ENCODE measurements at regions not wholly inside any gene's neighbourhood (a gene's known extent, or its start where the extent isn't known, plus 50 kb on each side); places are given as distances from the start of the nearest gene placed in this dataset.

GRCh38 chr7:96591159-96591899 lies 118.3 kb downstream of the SEM1 start:
- no peak overlapping the region for H3K27ac ChIP-seq
- no peaks in the 10 kb centered on the region for H3K4me1 ChIP-seq
- no peak for TF ChIP-seq CTCF (IDR thresholded peaks at IDR 0.05)
- no peak for TF ChIP-seq POLR2A (IDR thresholded peaks at IDR 0.05)
- no peaks in the 10 kb centered on the region for H3K27me3 ChIP-seq
- intact Hi-C loops (cut with DNase I; ENCODE audit: low total_unique reads) = no loop called here
- no peak for DNase-seq
- H3K9me3 ChIP-seq = no peaks in the 10 kb centered on the region
- no peaks in the 10 kb centered on the region for H3K36me3 ChIP-seq
- no peak overlapping the region for H3K4me3 ChIP-seq

GRCh38 chr7:96589038-96589437 lies 120.6 kb downstream of the SEM1 start:
- intact Hi-C loops (cut with DNase I; ENCODE audit: low total_unique reads) = no loop called here
- Histone ChIP-seq H3K4me3 (no peak overlapping the region), H3K36me3 (no peaks in the 10 kb centered on the region), H3K4me1 (no peaks in the 10 kb centered on the region), H3K27ac (no peak overlapping the region), H3K27me3 (no peaks in the 10 kb centered on the region), H3K9me3 (no peaks in the 10 kb centered on the region)
- no peak for DNase-seq
- TF ChIP-seq CTCF (IDR thresholded peaks at IDR 0.05) = no peak
- TF ChIP-seq POLR2A (IDR thresholded peaks at IDR 0.05) = no peak

GRCh38 chr7:96579119-96579518 lies 130.5 kb downstream of the SEM1 start:
- TF ChIP-seq CTCF (IDR thresholded peaks at IDR 0.05) (no peak), POLR2A (IDR thresholded peaks at IDR 0.05) (no peak)

GRCh38 chr7:96578606-96579005 lies 131.0 kb downstream of the SEM1 start:
- H3K27me3 ChIP-seq = no peaks in the 10 kb centered on the region
- H3K27ac ChIP-seq = no peak overlapping the region
- no peak for DNase-seq
- TF ChIP-seq CTCF (IDR thresholded peaks at IDR 0.05) (no peak), POLR2A (IDR thresholded peaks at IDR 0.05) (no peak)
- H3K9me3 ChIP-seq = no peaks in the 10 kb centered on the region
- no peaks in the 10 kb centered on the region for H3K4me1 ChIP-seq
- intact Hi-C loops (cut with DNase I; ENCODE audit: low total_unique reads) = no loop called here
- H3K4me3 ChIP-seq = no peak overlapping the region
- no peaks in the 10 kb centered on the region for H3K36me3 ChIP-seq

More at GRCh38 chr7:96579119-96579518, 130.5 kb downstream of the SEM1 start:
- H3K4me3 ChIP-seq = no peak overlapping the region
- H3K27ac ChIP-seq = no peak overlapping the region
- intact Hi-C loops (cut with DNase I; ENCODE audit: low total_unique reads) = no loop called here
- no peaks in the 10 kb centered on the region for H3K27me3 ChIP-seq
- no peak for DNase-seq
- H3K9me3 ChIP-seq = no peaks in the 10 kb centered on the region
- H3K4me1 ChIP-seq = no peaks in the 10 kb centered on the region
- H3K36me3 ChIP-seq = no peaks in the 10 kb centered on the region

- intact Hi-C loops (cut with DNase I; ENCODE audit: low total_unique reads) = no loop called here
- no peaks in the 10 kb centered on the region for H3K9me3 ChIP-seq
- H3K4me3 ChIP-seq = no peak overlapping the region
- no peak for DNase-seq
- no peaks in the 10 kb centered on the region for H3K27me3 ChIP-seq
- no peak overlapping the region for H3K27ac ChIP-seq
- TF ChIP-seq CTCF (IDR thresholded peaks at IDR 0.05) (no peak), POLR2A (IDR thresholded peaks at IDR 0.05) (no peak)
- no peaks in the 10 kb centered on the region for H3K4me1 ChIP-seq
- H3K36me3 ChIP-seq = no peaks in the 10 kb centered on the region
Observed at GRCh38 chr7:96563409-96563808, 146.2 kb downstream of the SEM1 start.
